Activated CD8-positive, alpha-beta memory T cell treated with anti-CD3 and anti-CD28 coated beads for 48 hours (primary cell): ENCODE measurements at regions not wholly inside any gene's neighbourhood (a gene's known extent, or its start where the extent isn't known, plus 50 kb on each side); places are given as distances from the start of the nearest gene placed in this dataset.

Experiments used
- DNase-seq, 3 experiments: peaks; one replicate each; pipeline ENCODE4 v3.0.0-alpha.2; 2020; ENCODE audit warnings: low read depth in 2 of 3, low spot score in 2 of 3

GRCh38 chr9:20291201-20291600, 331.1 kb downstream of the MLLT3 start:
- no peak for DNase-seq

- no peak for DNase-seq
These were observed 332.0 kb downstream of the MLLT3 start for GRCh38 chr9:20290257-20290656.

- DNase-seq: no peak
These were observed 332.8 kb downstream of the MLLT3 start for GRCh38 chr9:20289423-20290010.

GRCh38 chr9:20286969-20287368, 335.3 kb downstream of the MLLT3 start:
- no peak for DNase-seq

DNA sequence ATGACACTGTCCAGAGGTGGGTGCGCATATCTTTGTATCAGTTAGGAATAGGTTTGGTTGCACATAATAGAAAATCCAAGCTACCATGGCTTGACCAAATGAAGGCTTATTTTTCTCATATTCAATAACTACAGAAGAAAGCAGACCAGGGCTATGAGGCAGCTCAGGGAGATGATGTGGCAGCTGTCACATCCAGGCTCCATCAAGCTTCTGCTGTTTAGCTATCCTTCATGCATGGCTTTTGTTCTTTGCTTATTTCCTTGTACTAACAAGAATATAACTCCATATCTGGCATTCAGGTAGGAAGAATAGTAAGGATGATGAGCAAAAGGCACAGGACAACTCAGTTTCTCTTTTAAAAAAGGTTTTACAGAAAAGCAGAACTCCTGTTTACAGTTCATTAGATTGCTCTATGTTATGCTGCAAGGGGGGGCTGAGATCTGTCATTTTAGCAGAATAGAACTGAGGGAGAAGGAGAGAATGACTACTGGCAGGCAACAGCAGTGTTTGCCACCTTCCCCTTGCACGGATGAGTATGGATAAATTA, 336.1 kb downstream of the MLLT3 start:
- DNase-seq: no peak

- no peak for DNase-seq
These were observed 337.6 kb downstream of the MLLT3 start for GRCh38 chr9:20284601-20285289.

DNA sequence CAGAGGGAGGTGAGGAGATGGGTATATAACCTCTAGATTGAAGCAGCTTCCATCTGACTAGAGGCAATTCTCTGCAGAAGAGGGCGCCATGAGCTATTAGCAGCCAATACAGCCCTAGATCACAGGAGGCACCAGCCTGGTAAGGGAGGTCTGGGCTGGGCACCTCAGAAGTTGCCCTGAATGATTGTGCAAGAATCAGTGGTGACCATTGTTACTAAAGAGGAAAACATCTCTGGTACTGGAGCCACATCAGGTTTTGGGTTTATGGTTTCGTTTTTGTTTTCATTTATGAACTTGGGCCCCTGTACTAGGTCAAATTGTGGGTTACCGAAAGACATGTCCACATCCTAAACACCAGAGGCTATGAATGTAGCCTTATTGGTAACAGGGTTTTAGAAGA, 342.0 kb downstream of the MLLT3 start:
- DNase-seq: no peak

DNA sequence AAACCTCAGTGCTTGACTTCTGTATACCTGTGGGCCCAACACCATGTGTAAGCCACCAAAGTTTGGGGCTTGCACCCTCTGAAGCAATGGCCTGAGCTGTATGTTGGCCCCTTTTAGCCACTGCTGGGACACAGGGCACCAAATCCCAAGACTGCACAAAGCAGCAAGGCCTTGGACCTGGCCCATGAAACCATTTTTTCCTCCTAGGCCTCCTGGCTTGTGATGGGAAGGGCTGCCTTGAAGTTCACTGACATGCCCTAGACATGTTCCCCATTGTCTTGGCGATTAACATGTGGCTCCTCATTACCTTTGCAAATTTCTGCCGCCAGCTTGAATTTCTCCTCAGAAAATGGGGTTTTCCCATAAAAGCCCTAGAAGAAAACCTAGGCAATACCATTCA, 345.5 kb downstream of the MLLT3 start:
- no peak for DNase-seq

DNA sequence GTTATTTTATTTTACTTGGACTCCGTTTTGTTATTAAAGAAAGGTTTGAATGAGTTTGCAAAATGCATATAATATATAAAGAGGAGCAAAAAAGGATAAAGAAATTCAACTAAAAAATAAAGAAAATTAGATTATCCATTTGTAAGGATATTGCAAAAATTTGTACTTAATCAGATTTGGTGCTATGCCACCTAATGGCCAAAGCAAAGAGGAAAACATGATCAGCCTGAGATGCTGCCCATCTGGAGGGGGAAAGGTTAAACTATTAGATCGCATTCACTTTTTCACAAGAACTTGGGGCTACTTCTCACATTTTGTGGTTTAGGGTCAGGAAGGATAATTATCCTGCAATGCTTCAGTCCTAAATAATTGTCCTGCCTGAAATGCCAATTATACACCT, 350.6 kb downstream of the MLLT3 start:
- DNase-seq: no peak

- no peak for DNase-seq
These were observed 351.2 kb downstream of the MLLT3 start for GRCh38 chr9:20271096-20271495.

DNA sequence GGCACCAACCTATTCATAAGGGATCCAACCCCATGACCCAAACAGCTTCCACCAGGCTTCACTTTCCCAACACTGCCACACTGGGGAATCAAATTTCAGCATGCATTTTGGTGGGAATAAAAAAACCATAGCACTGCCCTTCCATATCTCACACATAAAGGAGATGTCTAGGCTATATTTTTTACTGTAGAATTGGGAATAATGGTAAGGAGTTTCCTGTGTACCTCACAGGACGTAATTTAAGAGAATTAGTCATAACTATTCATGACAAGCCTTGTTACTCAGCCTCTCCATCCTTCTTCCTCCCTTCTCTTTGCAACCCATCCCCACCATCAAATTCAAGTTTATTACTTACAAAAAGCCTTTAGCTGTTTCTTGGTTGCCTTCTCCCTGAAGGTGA, 352.1 kb downstream of the MLLT3 start:
- DNase-seq: no peak

- DNase-seq: no peak
These were observed 352.7 kb downstream of the MLLT3 start for GRCh38 chr9:20269620-20270019.

GRCh38 chr9:20264896-20265295, 357.4 kb downstream of the MLLT3 start:
- DNase-seq: no peak

DNA sequence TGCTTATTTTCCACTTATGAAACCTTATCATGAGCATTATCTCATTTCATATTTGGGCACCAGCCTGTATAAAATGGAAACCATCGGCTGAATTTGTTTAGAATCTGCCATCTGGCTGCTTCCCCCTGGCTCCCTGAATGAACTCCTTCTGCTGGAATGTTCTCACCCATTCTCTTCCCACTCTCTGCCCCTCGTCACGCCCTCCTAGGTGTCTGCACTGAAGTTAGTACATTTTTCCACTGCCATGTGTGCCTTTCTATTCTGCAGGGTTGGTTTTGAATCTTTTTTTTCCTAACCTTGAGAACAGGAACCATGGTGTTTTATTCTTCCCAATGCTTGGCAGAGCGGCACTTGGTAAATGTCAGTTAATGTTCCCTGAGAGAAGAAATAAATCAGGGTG, 359.7 kb downstream of the MLLT3 start:
- DNase-seq: no peak

- DNase-seq: no peak
These were observed 365.9 kb downstream of the MLLT3 start for GRCh38 chr9:20256284-20256948.

GRCh38 chr9:20255052-20255451, 367.2 kb downstream of the MLLT3 start:
- DNase-seq: no peak

GRCh38 chr9:20253635-20254034, 368.7 kb downstream of the MLLT3 start:
- no peak for DNase-seq

DNA sequence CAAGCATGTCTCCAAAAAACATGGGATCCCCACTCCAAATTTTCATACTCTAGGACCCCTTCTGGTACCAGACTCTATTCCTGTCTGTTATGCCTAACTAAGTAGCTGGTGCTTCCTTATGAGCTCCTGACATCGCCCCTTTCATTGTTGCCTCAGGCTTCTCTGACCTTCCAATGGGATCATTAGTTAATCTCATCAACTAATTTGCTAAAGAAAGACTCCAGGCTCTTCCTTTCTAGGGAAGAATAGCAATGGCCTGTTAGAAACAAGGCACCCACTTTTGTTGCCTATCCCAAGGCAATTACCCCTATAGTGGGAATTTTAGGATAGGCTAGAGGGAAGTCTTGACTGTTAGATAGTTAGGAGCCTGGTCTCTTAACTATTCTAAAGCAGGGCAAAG, 369.5 kb downstream of the MLLT3 start:
- DNase-seq: no peak

GRCh38 chr9:20250791-20251190, 371.5 kb downstream of the MLLT3 start:
- no peak for DNase-seq

GRCh38 chr9:20244271-20244670, 378.0 kb downstream of the MLLT3 start:
- no peak for DNase-seq

DNA sequence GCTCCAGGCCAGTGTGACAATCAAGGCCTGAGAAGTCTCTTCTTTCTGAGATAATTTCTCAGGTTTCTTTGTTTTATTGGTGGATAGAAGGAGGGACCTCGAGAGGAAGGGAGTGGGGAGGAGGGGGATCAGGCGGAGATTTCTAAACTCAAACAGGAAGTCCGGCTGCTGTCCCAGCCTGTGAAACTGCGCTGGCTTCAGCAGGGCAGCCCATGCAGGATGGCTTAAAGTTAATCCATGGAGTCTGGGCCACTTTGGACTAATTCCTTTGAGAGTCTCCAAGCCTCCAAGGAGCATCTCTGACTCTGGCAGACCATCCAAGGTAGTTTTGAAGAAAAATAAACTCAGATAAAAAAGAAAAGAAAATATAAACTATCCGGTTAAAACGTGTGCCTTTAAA, 378.5 kb downstream of the MLLT3 start:
- DNase-seq: no peak

GRCh38 chr9:20242510-20243189, 379.6 kb downstream of the MLLT3 start:
- no peak for DNase-seq
